Naive thymus-derived CD4-positive, alpha-beta T cell (primary cell): ENCODE measurements at regions not wholly inside any gene's neighbourhood (a gene's known extent, or its start where the extent isn't known, plus 50 kb on each side); places are given as distances from the start of the nearest gene placed in this dataset.

Experiments
- ATAC-seq: fragments of 150-1000 bp; cut with Tn5 transposase; 2 replicates; pipeline ENCODE4 v1.10.0; 2021; ENCODE audit warnings: mild to moderate bottlenecking, moderate library complexity
- CTCF ChIA-PET: fragments of 350-600 bp; sonication (Branson Sonifier 250); formaldehyde crosslinking; loops from one replicate; lab custom pipeline; 2021; ENCODE audit warnings: antibody characterized with exemption; lab: Charles Lee
- POLR2A ChIA-PET: fragments of 350-600 bp; sonication (Branson Sonifier 250); formaldehyde crosslinking; loops from one replicate; lab custom pipeline; 2021; ENCODE audit warnings: antibody characterized with exemption, inconsistent platforms; lab: Charles Lee
- DNase-seq, 9 donors: peaks; one replicate each; pipeline versions ENCODE4 v3.0.0 to v3.0.0-alpha.2; 2020 to 2022; ENCODE audit warnings: mixed read lengths in 1 of 9
- H3K27ac ChIP-seq: one replicate; pipeline ENCODE4 v1.7.0; 2013; ENCODE audit warnings: mild to moderate bottlenecking, low read depth, low read length, moderate library complexity
- H3K27me3 ChIP-seq, 2 donors: one replicate each; pipeline ENCODE4 v1.7.0; 2013; ENCODE audit warnings: low read length in 2 of 2, mild to moderate bottlenecking in 2 of 2, moderate library complexity in 2 of 2; ENCODE audit not compliant: control insufficient read depth in 2 of 2, insufficient read depth in 2 of 2
- H3K36me3 ChIP-seq, 3 experiments: 1 replicate in 2 of 3; 2 replicates in 1 of 3; pipeline ENCODE4 v1.7.0; 2013; ENCODE audit warnings: low read length in 3 of 3, mild to moderate bottlenecking in 3 of 3, moderate library complexity in 1 of 3; ENCODE audit not compliant: insufficient read depth in 3 of 3, control insufficient read depth in 2 of 3
- H3K4me1 ChIP-seq, 2 donors: one replicate each; pipeline ENCODE4 v1.7.0; 2013; ENCODE audit warnings: low read length in 2 of 2, mild to moderate bottlenecking in 2 of 2, moderate library complexity in 1 of 2; ENCODE audit not compliant: control insufficient read depth in 2 of 2, insufficient read depth in 2 of 2
- H3K4me3 ChIP-seq: 2 replicates; pipeline ENCODE4 v1.7.0; 2013; ENCODE audit warnings: mild to moderate bottlenecking, low read length
- H3K9me3 ChIP-seq, 3 experiments: 1 replicate in 2 of 3; 2 replicates in 1 of 3; pipeline ENCODE4 v1.7.0; 2013; ENCODE audit warnings: low read length in 3 of 3; ENCODE audit not compliant: control insufficient read depth in 2 of 3
- H3K27ac Mint-ChIP-seq, 9 donors: one replicate each; pipeline ENCODE4 v1.8.0; 2020 to 2022; ENCODE audit warnings: mixed read lengths in 9 of 9, mild to moderate bottlenecking in 8 of 9, moderate library complexity in 5 of 9, inconsistent platforms in 2 of 9
- H3K27me3 Mint-ChIP-seq, 5 donors: one replicate each; pipeline ENCODE4 v1.8.0; 2021 to 2022; ENCODE audit warnings: mixed read lengths in 5 of 5, mild to moderate bottlenecking in 1 of 5
- H3K36me3 Mint-ChIP-seq, 5 donors: one replicate each; pipeline ENCODE4 v1.8.0; 2020 to 2022; ENCODE audit warnings: mixed read lengths in 5 of 5, mild to moderate bottlenecking in 3 of 5, inconsistent platforms in 1 of 5
- H3K4me1 Mint-ChIP-seq, 7 donors: one replicate each; pipeline ENCODE4 v1.8.0; 2020 to 2022; ENCODE audit warnings: mixed read lengths in 7 of 7, mild to moderate bottlenecking in 3 of 7, inconsistent platforms in 1 of 7
- H3K4me3 Mint-ChIP-seq, 10 donors: one replicate each; pipeline ENCODE4 v1.8.0; 2020 to 2022; ENCODE audit warnings: mild to moderate bottlenecking in 10 of 10, mixed read lengths in 10 of 10, moderate library complexity in 6 of 10, inconsistent platforms in 2 of 10
- H3K9me3 Mint-ChIP-seq, 11 donors: one replicate each; pipeline ENCODE4 v1.8.0; 2020 to 2022; ENCODE audit warnings: mixed read lengths in 11 of 11, mild to moderate bottlenecking in 4 of 11, inconsistent platforms in 1 of 11, moderate library complexity in 1 of 11
- intact Hi-C, 2 donors: fragments of 100-400 bp; cut with micrococcal nuclease; formaldehyde crosslinking; loops; one replicate each; pipeline ENCODE4 v1.15.1; 2023

GRCh38 chr12:77548797-77549196 lies 281.9 kb upstream of the NAV3 start:
- Mint-ChIP-seq H3K27ac (no peak overlapping the region), H3K27me3 (no peaks in the 10 kb centered on the region), H3K4me3 (no peak overlapping the region), H3K36me3 (no peaks in the 10 kb centered on the region), H3K9me3 (peaks cover 0 to 3% (median 0%) of the 10 kb centered on the region in 11 donors), H3K4me1 (no peaks in the 10 kb centered on the region)
- ChIA-PET CTCF (no interaction called here), POLR2A (no interaction called here)
- H3K4me1 ChIP-seq = no peaks in the 10 kb centered on the region
- H3K27ac ChIP-seq = no peak overlapping the region
- no peaks in the 10 kb centered on the region for H3K36me3 ChIP-seq
- H3K4me3 ChIP-seq = no peak overlapping the region
- no peaks in the 10 kb centered on the region for H3K9me3 ChIP-seq
- ATAC-seq (no peak), DNase-seq (no peak)
- intact Hi-C loops = no loop called here
- no peaks in the 10 kb centered on the region for H3K27me3 ChIP-seq

- H3K27me3 ChIP-seq = no peaks in the 10 kb centered on the region
- no peak overlapping the region for H3K4me3 ChIP-seq
- Mint-ChIP-seq H3K9me3 (peaks cover 0 to 13% (median 5%) of the 10 kb centered on the region in 11 donors), H3K36me3 (no peaks in the 10 kb centered on the region), H3K27ac (no peak overlapping the region), H3K4me1 (no peaks in the 10 kb centered on the region), H3K27me3 (no peaks in the 10 kb centered on the region), H3K4me3 (no peak overlapping the region)
- ATAC-seq (no peak), DNase-seq (no peak)
- CTCF ChIA-PET = no interaction called here
- POLR2A ChIA-PET = no interaction called here
- H3K36me3 ChIP-seq = no peaks in the 10 kb centered on the region
- no peak overlapping the region for H3K27ac ChIP-seq
- no peaks in the 10 kb centered on the region for H3K4me1 ChIP-seq
- H3K9me3 ChIP-seq = no peaks in the 10 kb centered on the region
- intact Hi-C loops = no loop called here
These were observed 290.6 kb upstream of the NAV3 start for GRCh38 chr12:77540097-77540496.

GRCh38 chr12:77537663-77538062 lies 293.0 kb upstream of the NAV3 start:
- Histone ChIP-seq H3K9me3 (no peaks in the 10 kb centered on the region), H3K27me3 (no peaks in the 10 kb centered on the region), H3K36me3 (no peaks in the 10 kb centered on the region), H3K4me1 (no peaks in the 10 kb centered on the region), H3K27ac (no peak overlapping the region), H3K4me3 (no peak overlapping the region)
- ChIA-PET CTCF (no interaction called here), POLR2A (no interaction called here)
- DNase-seq = no peak
- Mint-ChIP-seq H3K4me3 (no peak overlapping the region), H3K27ac (no peak overlapping the region), H3K9me3 (peaks cover 0 to 13% (median 3%) of the 10 kb centered on the region in 11 donors), H3K4me1 (no peaks in the 10 kb centered on the region), H3K36me3 (no peaks in the 10 kb centered on the region), H3K27me3 (no peaks in the 10 kb centered on the region)
- intact Hi-C loops = no loop called here
- no peak for ATAC-seq

- no peak overlapping the region for H3K27ac Mint-ChIP-seq
- H3K4me1 Mint-ChIP-seq = no peaks in the 10 kb centered on the region
- H3K4me3 Mint-ChIP-seq = no peak overlapping the region
- Histone ChIP-seq H3K9me3 (no peaks in the 10 kb centered on the region), H3K4me3 (no peak overlapping the region), H3K27me3 (no peaks in the 10 kb centered on the region), H3K4me1 (no peaks in the 10 kb centered on the region), H3K36me3 (no peaks in the 10 kb centered on the region), H3K27ac (no peak overlapping the region)
- POLR2A ChIA-PET = no interaction called here
- H3K27me3 Mint-ChIP-seq = no peaks in the 10 kb centered on the region
- DNase-seq = no peak
- H3K9me3 Mint-ChIP-seq = peaks cover 0 to 6% (median 3%) of the 10 kb centered on the region in 11 donors
- no peaks in the 10 kb centered on the region for H3K36me3 Mint-ChIP-seq
- CTCF ChIA-PET = no interaction called here
- no peak for ATAC-seq
- intact Hi-C loops = no loop called here
These were observed 295.0 kb upstream of the NAV3 start for GRCh38 chr12:77535734-77536133.

GRCh38 chr12:77531912-77532311 lies 298.8 kb upstream of the NAV3 start:
- Mint-ChIP-seq H3K36me3 (no peaks in the 10 kb centered on the region), H3K9me3 (peaks cover 0 to 23% (median 6%) of the 10 kb centered on the region in 11 donors), H3K27me3 (no peaks in the 10 kb centered on the region), H3K4me3 (no peak overlapping the region), H3K4me1 (no peaks in the 10 kb centered on the region), H3K27ac (no peak overlapping the region)
- Histone ChIP-seq H3K9me3 (no peaks in the 10 kb centered on the region), H3K4me3 (no peak overlapping the region), H3K27me3 (no peaks in the 10 kb centered on the region), H3K27ac (no peak overlapping the region), H3K4me1 (no peaks in the 10 kb centered on the region), H3K36me3 (no peaks in the 10 kb centered on the region)
- POLR2A ChIA-PET = no interaction called here
- intact Hi-C loops = no loop called here
- CTCF ChIA-PET = no interaction called here
- DNase-seq = no peak
- no peak for ATAC-seq

- no peaks in the 10 kb centered on the region for H3K36me3 ChIP-seq
- H3K36me3 Mint-ChIP-seq = no peaks in the 10 kb centered on the region
- no peaks in the 10 kb centered on the region for H3K27me3 ChIP-seq
- intact Hi-C loops = no loop called here
- DNase-seq (no peak), ATAC-seq (no peak)
- CTCF ChIA-PET = no interaction called here
- no peak overlapping the region for H3K27ac ChIP-seq
- no peaks in the 10 kb centered on the region for H3K4me1 Mint-ChIP-seq
- no peaks in the 10 kb centered on the region for H3K4me1 ChIP-seq
- POLR2A ChIA-PET = no interaction called here
- no peaks in the 10 kb centered on the region for H3K9me3 ChIP-seq
- no peak overlapping the region for H3K4me3 ChIP-seq
- H3K4me3 Mint-ChIP-seq = no peak overlapping the region
- H3K27me3 Mint-ChIP-seq = no peaks in the 10 kb centered on the region
- H3K9me3 Mint-ChIP-seq = peaks cover 0 to 23% (median 8%) of the 10 kb centered on the region in 11 donors
- no peak overlapping the region for H3K27ac Mint-ChIP-seq
These were observed 308.4 kb upstream of the NAV3 start for GRCh38 chr12:77522247-77522646.

GRCh38 chr12:77521508-77522115 lies 309.1 kb upstream of the NAV3 start:
- ChIA-PET CTCF (no interaction called here), POLR2A (no interaction called here)
- H3K9me3 Mint-ChIP-seq = peaks cover 0 to 22% (median 6%) of the 10 kb centered on the region in 11 donors
- H3K9me3 ChIP-seq = no peaks in the 10 kb centered on the region
- no peaks in the 10 kb centered on the region for H3K27me3 ChIP-seq
- no peaks in the 10 kb centered on the region for H3K4me1 Mint-ChIP-seq
- intact Hi-C loops = no loop called here
- H3K4me1 ChIP-seq = no peaks in the 10 kb centered on the region
- no peak overlapping the region for H3K4me3 ChIP-seq
- no peaks in the 10 kb centered on the region for H3K27me3 Mint-ChIP-seq
- H3K27ac Mint-ChIP-seq = no peak overlapping the region
- no peaks in the 10 kb centered on the region for H3K36me3 Mint-ChIP-seq
- H3K27ac ChIP-seq = no peak overlapping the region
- H3K36me3 ChIP-seq = no peaks in the 10 kb centered on the region
- no peak overlapping the region for H3K4me3 Mint-ChIP-seq
- DNase-seq (no peak), ATAC-seq (no peak)
